ENCODE measurements at regions not wholly inside any gene's neighbourhood (a gene's known extent, or its start where the extent isn't known, plus 50 kb on each side); places are given as distances from the start of the nearest gene placed in this dataset.

- DNase-seq, result no peak
Observed at GRCh38 chr2:56444339-56444738, 260.5 kb downstream of the CCDC85A start.

- no peak for DNase-seq
Observed at GRCh38 chr2:56448403-56449001, 264.7 kb downstream of the CCDC85A start.

GRCh38 chr2:56449002-56449431 lies 265.2 kb downstream of the CCDC85A start:
- no peak for DNase-seq

- no peak for DNase-seq
Observed at GRCh38 chr2:56449449-56449860, 265.7 kb downstream of the CCDC85A start.

- DNase-seq, result no peak
Observed at GRCh38 chr2:56450047-56450446, 266.3 kb downstream of the CCDC85A start.

GRCh38 chr2:56450772-56451171 lies 267.0 kb downstream of the CCDC85A start:
- no peak for DNase-seq

GRCh38 chr2:56455642-56456041 lies 271.9 kb downstream of the CCDC85A start:
- DNase-seq, result no peak

GRCh38 chr2:56456791-56457190 lies 273.0 kb downstream of the CCDC85A start:
- no peak for DNase-seq

GRCh38 chr2:56460508-56460907 lies 276.7 kb downstream of the CCDC85A start:
- no peak for DNase-seq

- no peak for DNase-seq
Observed at GRCh38 chr2:56464066-56464465, 280.3 kb downstream of the CCDC85A start.

GRCh38 chr2:56464613-56465012 lies 280.8 kb downstream of the CCDC85A start:
- DNase-seq, result no peak

- no peak for DNase-seq
Observed at GRCh38 chr2:56465491-56465890, 281.7 kb downstream of the CCDC85A start.

- DNase-seq, result no peak
Observed at GRCh38 chr2:56473524-56473923, 289.7 kb downstream of the CCDC85A start.

GRCh38 chr2:56474412-56475158 lies 290.8 kb downstream of the CCDC85A start:
- DNase-seq, result peak; percentile 41

- DNase-seq, result no peak
Observed at GRCh38 chr2:56475191-56475590, 291.4 kb downstream of the CCDC85A start.

- no peak for DNase-seq
Observed at GRCh38 chr2:56476509-56477071, 292.8 kb downstream of the CCDC85A start.

GRCh38 chr2:56478027-56478426 lies 294.2 kb downstream of the CCDC85A start:
- DNase-seq, result no peak

GRCh38 chr2:56483081-56483480 lies 299.3 kb downstream of the CCDC85A start:
- DNase-seq, result no peak

GRCh38 chr2:56484906-56485305 lies 301.1 kb downstream of the CCDC85A start:
- no peak for DNase-seq

GRCh38 chr2:56500317-56500716 lies 316.5 kb downstream of the CCDC85A start:
- DNase-seq, result no peak

GRCh38 chr2:56502616-56503015 lies 318.8 kb downstream of the CCDC85A start:
- no peak for DNase-seq

- no peak for DNase-seq
Observed at GRCh38 chr2:56505885-56506284, 322.1 kb downstream of the CCDC85A start.

GRCh38 chr2:56508662-56509061 lies 324.9 kb downstream of the CCDC85A start:
- no peak for DNase-seq

- no peak for DNase-seq
Observed at GRCh38 chr2:56510610-56511009, 326.8 kb downstream of the CCDC85A start.

Data from NCI-H1436 treated with DMSO at 0.1 percent for 48 hours (cell line).